AG04450 (cell line): ENCODE measurements at regions not wholly inside any gene's neighbourhood (a gene's known extent, or its start where the extent isn't known, plus 50 kb on each side); places are given as distances from the start of the nearest gene placed in this dataset.
"Not testable (repeated sequence)": the region's sequence is repeated elsewhere in the genome, so short reads cannot be mapped to it uniquely, and the experiment has no call there.

Source experiments
- CTCF ChIA-PET: fragments of 300-600, 350-600 bp; formaldehyde crosslinking; extraction: SDS; loops from one replicate; lab custom pipeline; 2022; ENCODE audit warnings: antibody characterized with exemption, inconsistent platforms; lab: Charles Lee
- POLR2A ChIA-PET: fragments of 350-600 bp; formaldehyde crosslinking; extraction: SDS; loops from one replicate; lab custom pipeline; 2021; ENCODE audit warnings: antibody characterized with exemption, inconsistent platforms; lab: Yijun Ruan, JAX
- DNase-seq: peaks from one replicate; pipeline ENCODE4 v3.0.0-alpha.2; 2011; ENCODE audit warnings: low read depth, low spot score
- H3K27ac ChIP-seq: one replicate; pipeline ENCODE4 v1.5.1; 2012; ENCODE audit warnings: low read depth, low read length, control low read depth
- H3K27me3 ChIP-seq: one replicate; pipeline ENCODE4 v1.6.0; 2012; ENCODE audit warnings: low read length; ENCODE audit not compliant: control insufficient read depth, insufficient read depth
- H3K4me3 ChIP-seq: 2 replicates; pipeline ENCODE4 v1.5.1; 2011; ENCODE audit warnings: mild to moderate bottlenecking, low read depth, low read length, control low read depth
- H3K9me3 ChIP-seq: 2 replicates; pipeline ENCODE4 v1.5.1; 2012; ENCODE audit warnings: low read length; ENCODE audit not compliant: control insufficient read depth, insufficient read depth
- TF ChIP-seq, protein P1 (sequence below): IDR thresholded peaks from 2 replicates; pipeline ENCODE4 v1.5.1; 2011; ENCODE audit warnings: low read depth, low read length, control low read depth, inconsistent platforms

DNA sequence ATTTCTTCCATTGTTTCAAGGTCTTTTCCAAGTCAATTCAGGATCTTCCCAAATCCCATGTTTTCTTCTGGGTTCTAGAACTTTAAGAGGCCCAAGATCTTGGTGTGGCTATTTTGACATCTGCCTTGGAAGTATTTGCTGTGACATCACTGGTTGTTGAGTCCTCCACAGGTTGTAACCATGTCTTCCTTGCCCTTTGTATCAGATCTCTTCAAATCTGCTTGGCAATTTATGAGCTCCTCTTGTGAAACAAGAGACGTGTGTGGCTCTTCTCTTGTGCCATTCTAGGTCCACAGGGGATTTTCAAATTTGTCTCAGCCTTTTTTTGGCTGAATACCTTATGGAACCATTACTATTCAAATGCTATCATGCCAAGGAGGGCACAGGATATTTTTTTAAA lies 60.3 kb upstream of the KCNK2 start:
- Histone ChIP-seq H3K27ac (peak overlapping the region; percentile 75), H3K27me3 (no peaks in the 10 kb centered on the region), H3K4me3 (no peak overlapping the region), H3K9me3 (peaks cover 3% of the 10 kb centered on the region; the same call in 1 of the 2 replicates)
- no peak for DNase-seq
- TF ChIP-seq, protein P1, sequence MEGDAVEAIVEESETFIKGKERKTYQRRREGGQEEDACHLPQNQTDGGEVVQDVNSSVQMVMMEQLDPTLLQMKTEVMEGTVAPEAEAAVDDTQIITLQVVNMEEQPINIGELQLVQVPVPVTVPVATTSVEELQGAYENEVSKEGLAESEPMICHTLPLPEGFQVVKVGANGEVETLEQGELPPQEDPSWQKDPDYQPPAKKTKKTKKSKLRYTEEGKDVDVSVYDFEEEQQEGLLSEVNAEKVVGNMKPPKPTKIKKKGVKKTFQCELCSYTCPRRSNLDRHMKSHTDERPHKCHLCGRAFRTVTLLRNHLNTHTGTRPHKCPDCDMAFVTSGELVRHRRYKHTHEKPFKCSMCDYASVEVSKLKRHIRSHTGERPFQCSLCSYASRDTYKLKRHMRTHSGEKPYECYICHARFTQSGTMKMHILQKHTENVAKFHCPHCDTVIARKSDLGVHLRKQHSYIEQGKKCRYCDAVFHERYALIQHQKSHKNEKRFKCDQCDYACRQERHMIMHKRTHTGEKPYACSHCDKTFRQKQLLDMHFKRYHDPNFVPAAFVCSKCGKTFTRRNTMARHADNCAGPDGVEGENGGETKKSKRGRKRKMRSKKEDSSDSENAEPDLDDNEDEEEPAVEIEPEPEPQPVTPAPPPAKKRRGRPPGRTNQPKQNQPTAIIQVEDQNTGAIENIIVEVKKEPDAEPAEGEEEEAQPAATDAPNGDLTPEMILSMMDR, result no peak
- CTCF ChIA-PET, result interaction anchor here (0.9 kb wide), 1 partner anchor 63 kb away, joined by 3 read pairs; no protein-coding TSS in a partner anchor
- POLR2A ChIA-PET, result interaction anchor here (0.6 kb wide), 1 partner anchor 15 kb away, joined by 8 read pairs; no protein-coding TSS in a partner anchor

- Histone ChIP-seq H3K9me3 (peaks cover 3% of the 10 kb centered on the region; the same call in 1 of the 2 replicates), H3K4me3 (no peak overlapping the region), H3K27ac (peak overlapping the region; percentile 75), H3K27me3 (no peaks in the 10 kb centered on the region)
- TF ChIP-seq, protein P1, result no peak
- POLR2A ChIA-PET, result interaction anchor here (0.6 to 1.0 kb wide), 3 partner anchors 14 to 362 kb away, joined by 3 to 8 read pairs (median 8); no protein-coding TSS in a partner anchor
- no peak for DNase-seq
- CTCF ChIA-PET, result interaction anchor here (0.8 to 0.9 kb wide), 2 partner anchors 64 to 361 kb away, joined by 3 read pairs; no protein-coding TSS in a partner anchor
Measured at GRCh38 chr1:215022741-215023141, 59.8 kb upstream of the KCNK2 start.

GRCh38 chr1:215023155-215023832 lies 59.2 kb upstream of the KCNK2 start:
- peak overlapping the region; percentile 3 for H3K27ac ChIP-seq
- ChIA-PET POLR2A (interaction anchor here (0.6 to 1.0 kb wide), 2 partner anchors 325 to 362 kb away, joined by 3 to 8 read pairs; no protein-coding TSS in a partner anchor), CTCF (interaction anchor here (0.8 kb wide), 1 partner anchor 361 kb away, joined by 3 read pairs; no protein-coding TSS in a partner anchor)
- H3K9me3 ChIP-seq, result peaks cover 3% of the 10 kb centered on the region; the same call in 1 of the 2 replicates
- DNase-seq, result no peak
- TF ChIP-seq, protein P1, result no peak
- no peak overlapping the region for H3K4me3 ChIP-seq
- H3K27me3 ChIP-seq, result no peaks in the 10 kb centered on the region

DNA sequence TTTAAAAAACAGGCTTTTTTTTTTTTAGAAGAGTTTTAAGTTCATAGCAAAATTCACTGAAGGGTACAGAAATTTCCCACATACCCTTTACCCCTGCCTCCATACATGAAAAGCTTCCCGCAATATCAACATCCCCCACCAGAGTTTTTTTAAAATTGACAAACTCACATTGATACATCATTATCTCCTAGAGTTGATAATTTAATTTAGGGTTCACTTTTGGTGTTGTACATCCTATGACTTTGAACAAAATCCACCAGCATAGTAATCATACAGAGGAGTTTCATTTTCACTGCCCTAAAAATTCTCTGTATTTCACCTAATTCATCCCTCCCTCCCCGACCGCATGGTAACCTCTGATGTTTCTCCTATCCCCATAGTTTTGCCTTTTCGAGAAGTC lies 53.6 kb upstream of the KCNK2 start:
- CTCF ChIA-PET, result no interaction called here
- POLR2A ChIA-PET, result no interaction called here

DNA sequence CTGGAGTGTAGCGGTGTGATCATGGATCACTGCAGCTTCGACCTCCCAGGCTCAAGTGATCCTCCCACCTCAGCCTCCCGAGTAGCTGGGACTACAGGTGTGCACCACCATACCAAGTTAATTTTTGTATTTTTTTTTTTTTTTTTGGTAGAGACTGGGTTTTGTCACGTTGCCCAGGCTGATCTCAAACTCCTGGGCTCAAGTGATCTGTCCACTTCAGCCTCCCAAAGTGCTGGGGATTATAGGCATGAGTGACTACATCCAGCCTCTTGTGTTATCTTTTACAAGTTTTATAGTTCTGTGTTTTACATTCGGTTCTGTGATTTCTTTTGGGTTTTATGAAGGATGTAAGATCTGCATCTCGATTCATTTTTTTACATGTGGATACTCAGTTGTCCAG lies 52.0 kb upstream of the KCNK2 start:
- CTCF ChIA-PET, result not testable (repeated sequence)

More for the DNA sequence above, 53.6 kb upstream of the KCNK2 start:
- no peak for DNase-seq
- Histone ChIP-seq H3K4me3 (no peak overlapping the region), H3K27ac (no peak overlapping the region), H3K27me3 (no peaks in the 10 kb centered on the region), H3K9me3 (no peaks in the 10 kb centered on the region)
- TF ChIP-seq, protein P1, result no peak

More for the DNA sequence above, 52.0 kb upstream of the KCNK2 start:
- POLR2A ChIA-PET, H3K4me3 ChIP-seq, H3K27ac ChIP-seq, H3K9me3 ChIP-seq, H3K27me3 ChIP-seq, DNase-seq: not testable (repeated sequence)
